Osteoblast (primary cell): ENCODE measurements at regions not wholly inside any gene's neighbourhood (a gene's known extent, or its start where the extent isn't known, plus 50 kb on each side); places are given as distances from the start of the nearest gene placed in this dataset.

Experiments
- DNase-seq: peaks from one replicate; pipeline ENCODE4 v3.0.0; 2011; ENCODE audit warnings: low spot score, mixed read lengths; ENCODE audit not compliant: insufficient read length; ENCODE audit errors: missing footprints
- H2AFZ ChIP-seq: 2 replicates; pipeline ENCODE4 v1.6.0; 2011; ENCODE audit warnings: mild to moderate bottlenecking, low read length
- H3K27ac ChIP-seq: 2 replicates; pipeline ENCODE4 v1.5.1; 2011; ENCODE audit warnings: mild to moderate bottlenecking, low read depth, low read length, moderate library complexity
- H3K27me3 ChIP-seq: 2 replicates; pipeline ENCODE4 v1.6.0; 2012; ENCODE audit warnings: mild to moderate bottlenecking, control low read depth, inconsistent platforms, low read length, moderate library complexity; ENCODE audit not compliant: insufficient read depth
- H3K36me3 ChIP-seq: 2 replicates; pipeline ENCODE4 v1.5.1; 2011; ENCODE audit warnings: mild to moderate bottlenecking, low read length, control low read depth, moderate library complexity; ENCODE audit not compliant: insufficient read depth
- H3K4me1 ChIP-seq: 2 replicates; pipeline ENCODE4 v1.5.1; 2011; ENCODE audit warnings: mild to moderate bottlenecking, low read length, control low read depth, moderate library complexity; ENCODE audit not compliant: insufficient read depth
- H3K4me2 ChIP-seq: 2 replicates; pipeline ENCODE4 v1.6.0; 2011; ENCODE audit warnings: mild to moderate bottlenecking, low read length; ENCODE audit not compliant: insufficient read depth
- H3K4me3 ChIP-seq: fragments of 200-600 bp; sonication (generic); 3 replicates; pipeline ENCODE4 v1.5.1; 2012; ENCODE audit warnings: mild to moderate bottlenecking, low read length, inconsistent platforms; ENCODE audit not compliant: insufficient read depth
- H3K79me2 ChIP-seq: 2 replicates; pipeline ENCODE4 v1.6.0; 2012; ENCODE audit warnings: mild to moderate bottlenecking, low read length, control low read depth, inconsistent platforms; ENCODE audit not compliant: insufficient read depth
- H3K9me3 ChIP-seq: 2 replicates; pipeline ENCODE4 v1.5.1; 2011; ENCODE audit warnings: low read depth, low read length, control low read depth
- H4K20me1 ChIP-seq: 2 replicates; pipeline ENCODE4 v1.6.0; 2012; ENCODE audit warnings: mild to moderate bottlenecking, low read length, control low read depth; ENCODE audit not compliant: insufficient read depth
- CTCF ChIP-seq: IDR thresholded peaks from 2 replicates; pipeline ENCODE4 v1.5.1; 2011; ENCODE audit warnings: mild to moderate bottlenecking, low read depth, low read length, moderate library complexity; ENCODE audit errors: extremely low read depth

- peak; percentile 86 for DNase-seq
- H3K4me2 ChIP-seq = peak overlapping the region; percentile 47
- peaks cover 29% of the 10 kb centered on the region for H3K4me1 ChIP-seq
- H3K79me2 ChIP-seq = no peaks in the 10 kb centered on the region
- no peak for TF ChIP-seq CTCF
- H2AFZ ChIP-seq = no peak overlapping the region
- H3K9me3 ChIP-seq = no peaks in the 10 kb centered on the region
- peak overlapping the region; percentile 78 for H3K27ac ChIP-seq
- H4K20me1 ChIP-seq = no peaks in the 10 kb centered on the region
- H3K4me3 ChIP-seq = no peak overlapping the region
- H3K27me3 ChIP-seq = no peaks in the 10 kb centered on the region
- H3K36me3 ChIP-seq = no peaks in the 10 kb centered on the region
These were observed 517.0 kb downstream of the AGTPBP1 start for GRCh38 chr9:85224729-85225128.

GRCh38 chr9:85224301-85224700, 517.5 kb downstream of the AGTPBP1 start:
- TF ChIP-seq CTCF = no peak
- Histone ChIP-seq H3K9me3 (no peaks in the 10 kb centered on the region), H3K79me2 (no peaks in the 10 kb centered on the region), H3K27me3 (no peaks in the 10 kb centered on the region), H3K36me3 (no peaks in the 10 kb centered on the region), H2AFZ (no peak overlapping the region), H3K4me2 (peak overlapping the region; percentile 47), H4K20me1 (no peaks in the 10 kb centered on the region), H3K27ac (peak overlapping the region; percentile 78), H3K4me1 (peaks cover 29% of the 10 kb centered on the region), H3K4me3 (no peak overlapping the region)
- DNase-seq = peak; percentile 11

GRCh38 chr9:85223506-85224125, 518.1 kb downstream of the AGTPBP1 start:
- no peak overlapping the region for H3K4me3 ChIP-seq
- DNase-seq = no peak
- no peaks in the 10 kb centered on the region for H3K79me2 ChIP-seq
- no peaks in the 10 kb centered on the region for H3K27me3 ChIP-seq
- H3K9me3 ChIP-seq = no peaks in the 10 kb centered on the region
- no peaks in the 10 kb centered on the region for H4K20me1 ChIP-seq
- peak overlapping the region; percentile 78 for H3K27ac ChIP-seq
- no peaks in the 10 kb centered on the region for H3K36me3 ChIP-seq
- no peak overlapping the region for H2AFZ ChIP-seq
- peaks cover 29% of the 10 kb centered on the region for H3K4me1 ChIP-seq
- H3K4me2 ChIP-seq = no peak overlapping the region
- no peak for TF ChIP-seq CTCF

- no peak for DNase-seq
- no peaks in the 10 kb centered on the region for H3K9me3 ChIP-seq
- no peak overlapping the region for H2AFZ ChIP-seq
- peaks cover 20% of the 10 kb centered on the region for H3K4me1 ChIP-seq
- H3K4me2 ChIP-seq = no peak overlapping the region
- no peak for TF ChIP-seq CTCF
- no peaks in the 10 kb centered on the region for H4K20me1 ChIP-seq
- no peak overlapping the region for H3K4me3 ChIP-seq
- no peaks in the 10 kb centered on the region for H3K27me3 ChIP-seq
- no peaks in the 10 kb centered on the region for H3K79me2 ChIP-seq
- no peaks in the 10 kb centered on the region for H3K36me3 ChIP-seq
- H3K27ac ChIP-seq = no peak overlapping the region
These were observed 525.2 kb downstream of the AGTPBP1 start for GRCh38 chr9:85216601-85217000.
